ENCODE measurements at regions not wholly inside any gene's neighbourhood (a gene's known extent, or its start where the extent isn't known, plus 50 kb on each side); places are given as distances from the start of the nearest gene placed in this dataset. TPM values are rescaled to one million over a fixed set of nuclear protein-coding genes. Genes with fewer than 3 reads are reported as not detected.

Small RNAs in the stretch of these regions (small RNA-seq; reads per million reads assigned to genes)
- gene AL359920.1 = not detected

Data from fibroblast of villous mesenchyme (primary cell).